GM21526 (cell line): ENCODE measurements at regions not wholly inside any gene's neighbourhood (a gene's known extent, or its start where the extent isn't known, plus 50 kb on each side); places are given as distances from the start of the nearest gene placed in this dataset.

Experiments
- ATAC-seq: cut with Tn5 transposase; IDR thresholded peaks from one replicate; pipeline ENCODE4 v1.9.1; 2021; ENCODE audit warnings: moderate library complexity; ENCODE audit not compliant: unreplicated experiment, low FRiP score

DNA sequence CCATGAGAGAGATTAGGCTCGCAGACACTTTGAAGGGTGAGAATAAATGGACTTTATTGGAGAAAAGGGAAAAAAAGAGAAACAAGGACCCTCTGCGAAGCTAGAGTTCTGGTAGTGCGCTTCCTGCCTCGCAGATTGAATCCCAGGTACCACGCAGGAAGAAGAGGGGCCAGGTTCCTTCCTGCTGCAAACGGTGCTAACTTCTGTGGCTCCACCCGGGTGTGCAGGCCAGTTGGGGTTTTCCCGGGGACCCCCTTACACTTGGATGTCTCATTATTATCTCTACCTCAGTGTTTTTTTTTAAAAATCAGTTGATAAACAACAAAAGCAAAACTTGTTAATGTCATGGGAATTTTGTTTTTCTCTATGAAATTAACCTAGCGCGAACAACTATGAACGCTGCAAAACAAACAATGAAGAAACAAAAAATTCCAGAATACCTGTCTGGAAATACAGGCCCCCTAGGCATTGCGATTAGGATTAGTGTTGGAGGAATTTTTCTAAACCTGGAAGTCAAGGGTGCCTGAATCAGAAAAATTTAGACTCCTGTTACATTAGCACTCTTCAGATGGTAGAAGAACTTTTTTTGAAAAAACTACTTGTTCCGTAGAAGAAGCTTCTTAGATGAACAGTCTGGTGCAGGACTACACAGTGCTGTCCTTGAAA lies 414.5 kb downstream of the MAN2A1 start:
- no peak for ATAC-seq

DNA sequence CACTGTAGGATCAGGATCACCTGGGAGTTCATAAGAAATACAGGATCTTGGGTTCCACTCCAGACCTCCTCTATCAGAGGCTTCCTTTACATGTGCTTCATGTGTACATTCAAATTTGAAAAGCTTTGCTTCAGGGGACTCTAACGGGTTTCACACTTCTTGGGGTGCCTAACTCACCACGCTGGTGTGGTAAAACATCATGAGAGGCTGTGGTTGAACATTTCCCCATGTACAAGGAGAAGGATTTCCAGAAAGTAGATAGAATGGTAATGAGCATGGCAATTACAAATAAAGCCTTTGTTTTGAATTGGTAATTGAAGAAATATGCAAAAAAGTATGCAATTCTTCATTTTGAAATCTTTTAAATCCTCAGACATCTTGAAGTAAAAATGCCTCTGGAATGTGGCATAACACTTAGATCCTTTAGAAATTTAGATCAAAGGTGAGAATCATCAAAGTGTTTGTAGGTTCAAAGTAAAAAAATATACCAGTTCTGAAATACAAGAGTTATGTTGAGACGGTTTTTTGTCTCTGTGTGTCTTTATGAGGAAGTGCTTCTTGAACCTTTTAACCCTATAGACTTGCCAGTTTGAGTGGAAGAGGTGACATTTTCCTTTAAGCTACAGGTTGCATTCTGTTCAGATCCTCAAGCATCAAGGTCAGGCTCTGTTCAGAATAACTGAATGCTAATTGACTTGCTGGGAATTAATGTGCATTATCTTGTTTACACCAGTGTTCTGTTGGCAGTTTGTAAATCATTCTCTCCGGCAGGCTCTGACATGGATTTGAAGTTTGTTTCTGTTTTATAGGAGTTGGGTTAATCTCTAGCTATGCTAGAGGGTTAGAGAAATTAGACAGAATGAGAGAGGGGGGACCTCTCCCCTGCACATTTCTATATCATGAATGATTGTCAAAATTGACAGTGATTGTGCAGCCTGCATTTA lies 415.3 kb downstream of the MAN2A1 start:
- ATAC-seq, result no peak

DNA sequence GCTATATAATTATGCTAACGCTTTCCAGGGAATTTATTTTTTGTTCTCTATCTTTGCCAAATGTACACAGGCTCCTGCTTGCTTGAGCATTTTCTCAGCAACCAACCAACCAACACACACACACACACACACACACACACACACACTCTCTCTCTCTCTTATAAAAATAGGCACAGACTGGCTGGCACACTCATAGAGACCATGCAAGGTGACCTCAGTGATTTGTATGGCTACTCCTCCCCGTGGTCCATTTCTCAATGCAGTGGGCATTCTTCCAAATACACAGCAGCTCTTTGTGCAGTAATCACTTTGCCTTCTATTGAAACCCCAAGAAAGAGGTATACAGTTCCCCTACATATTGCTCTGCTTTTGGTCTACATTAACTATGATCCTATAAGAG lies 416.0 kb downstream of the MAN2A1 start:
- ATAC-seq, result no peak

DNA sequence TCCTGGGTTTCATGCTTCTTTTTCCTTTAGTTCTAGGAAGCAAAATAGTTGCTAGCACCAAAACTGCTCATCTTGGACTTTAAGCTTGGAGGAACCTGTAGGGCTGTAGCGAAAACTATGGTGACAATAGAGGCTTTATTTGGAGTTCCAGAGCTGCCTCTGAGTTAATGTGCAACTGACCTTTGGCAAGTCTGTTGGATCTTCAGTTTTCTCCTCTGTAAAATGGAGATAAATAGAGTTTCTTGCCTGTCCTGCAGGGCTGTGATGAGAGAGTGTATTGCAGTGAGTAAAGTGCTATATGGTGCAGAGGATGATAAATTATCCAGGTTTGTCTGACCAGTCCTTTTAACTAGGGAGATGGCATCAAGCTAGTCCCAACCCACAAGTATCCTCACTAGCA lies 417.0 kb downstream of the MAN2A1 start:
- ATAC-seq, result no peak

DNA sequence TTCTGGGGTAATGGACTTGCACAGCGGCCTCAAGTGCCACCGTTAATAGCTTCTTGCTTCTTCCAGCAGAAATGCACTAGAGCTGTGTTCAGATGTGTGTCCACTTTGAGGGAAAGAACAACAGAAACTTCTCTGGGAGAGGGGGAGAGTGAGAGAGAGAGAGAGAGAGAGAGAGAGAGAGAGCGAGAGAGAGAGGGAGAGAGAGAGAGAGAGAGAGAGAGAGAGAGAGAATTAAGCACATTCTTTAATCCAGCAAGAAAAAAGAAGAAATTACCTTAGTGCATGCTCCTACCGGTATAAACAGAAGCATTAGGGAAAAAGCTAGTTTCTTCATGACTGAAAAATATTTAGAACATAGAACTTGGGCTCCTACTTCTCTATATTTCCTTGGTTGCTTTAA lies 418.8 kb downstream of the MAN2A1 start:
- no peak for ATAC-seq

DNA sequence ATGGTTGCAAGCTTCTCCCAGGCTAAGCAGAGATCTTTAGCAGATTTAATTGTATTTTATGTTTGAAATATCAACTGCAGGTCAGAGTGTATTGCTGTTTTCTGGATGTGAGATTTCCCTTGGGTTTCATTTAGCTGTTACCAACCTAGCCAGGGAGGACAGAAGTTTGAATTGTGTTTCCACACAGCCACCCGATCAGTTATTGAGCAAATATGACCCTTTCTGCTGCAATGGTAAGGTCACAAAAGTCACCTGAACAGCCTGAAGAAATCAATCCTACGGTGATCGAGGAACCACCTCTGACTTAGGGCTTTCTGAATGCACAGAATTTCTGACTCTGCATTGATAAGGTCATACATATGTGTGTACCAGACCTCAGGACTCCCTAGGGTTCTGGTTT lies 419.9 kb downstream of the MAN2A1 start:
- ATAC-seq, result no peak

DNA sequence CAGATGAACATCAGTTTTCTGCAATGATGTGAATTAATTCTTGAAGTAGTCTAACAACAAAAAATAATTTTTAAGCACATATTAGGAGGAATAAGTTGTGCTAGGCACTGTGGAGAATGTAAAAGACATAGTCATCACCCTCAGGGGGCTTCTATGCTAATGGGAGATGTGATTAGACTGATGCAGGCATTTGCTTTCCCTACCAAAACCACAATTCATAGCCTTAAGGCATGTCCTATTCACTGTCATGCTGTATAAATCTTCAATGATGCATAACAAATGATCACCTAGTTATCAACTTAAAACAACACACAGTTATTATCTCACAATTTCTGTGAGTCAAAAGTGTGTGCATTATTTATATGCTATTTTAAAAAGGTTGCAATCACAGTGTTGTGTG lies 422.6 kb downstream of the MAN2A1 start:
- no peak for ATAC-seq

DNA sequence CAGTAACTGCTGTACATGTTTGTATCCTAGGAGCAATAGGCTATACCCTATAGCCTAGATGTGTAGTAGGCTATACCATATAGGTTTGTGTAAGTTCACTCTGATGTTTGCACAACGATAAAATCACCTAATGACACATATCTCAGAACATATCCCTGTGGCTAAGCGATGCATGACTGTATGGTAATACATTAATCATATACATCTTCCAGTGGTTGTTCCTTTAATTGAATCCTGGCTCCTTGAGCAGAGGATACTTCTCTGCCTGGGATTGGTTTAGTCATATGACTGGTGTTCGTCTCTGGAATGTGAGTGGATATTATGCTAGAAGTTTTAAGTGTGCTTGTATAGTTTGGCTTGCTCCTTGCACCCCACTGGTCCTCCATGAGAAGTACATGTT lies 425.8 kb downstream of the MAN2A1 start:
- ATAC-seq, result no peak

DNA sequence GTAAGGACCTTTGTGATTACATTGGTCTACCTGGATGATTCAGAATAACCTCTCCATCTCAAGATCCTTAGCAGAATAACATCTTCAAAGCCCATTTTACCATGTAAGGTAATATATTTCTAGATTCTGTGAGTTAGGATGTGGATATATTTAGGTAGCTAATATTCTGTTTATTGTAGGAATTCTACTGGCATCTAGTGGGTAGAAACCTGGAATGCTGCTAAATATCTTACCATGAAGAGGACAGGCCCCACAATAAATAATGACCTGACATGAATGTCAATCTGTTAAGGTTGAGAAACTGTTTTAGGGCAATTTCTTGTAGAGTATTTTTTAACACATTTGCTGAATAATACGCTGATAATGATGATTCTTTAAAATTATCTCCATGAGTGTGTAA lies 426.8 kb downstream of the MAN2A1 start:
- ATAC-seq, result no peak

DNA sequence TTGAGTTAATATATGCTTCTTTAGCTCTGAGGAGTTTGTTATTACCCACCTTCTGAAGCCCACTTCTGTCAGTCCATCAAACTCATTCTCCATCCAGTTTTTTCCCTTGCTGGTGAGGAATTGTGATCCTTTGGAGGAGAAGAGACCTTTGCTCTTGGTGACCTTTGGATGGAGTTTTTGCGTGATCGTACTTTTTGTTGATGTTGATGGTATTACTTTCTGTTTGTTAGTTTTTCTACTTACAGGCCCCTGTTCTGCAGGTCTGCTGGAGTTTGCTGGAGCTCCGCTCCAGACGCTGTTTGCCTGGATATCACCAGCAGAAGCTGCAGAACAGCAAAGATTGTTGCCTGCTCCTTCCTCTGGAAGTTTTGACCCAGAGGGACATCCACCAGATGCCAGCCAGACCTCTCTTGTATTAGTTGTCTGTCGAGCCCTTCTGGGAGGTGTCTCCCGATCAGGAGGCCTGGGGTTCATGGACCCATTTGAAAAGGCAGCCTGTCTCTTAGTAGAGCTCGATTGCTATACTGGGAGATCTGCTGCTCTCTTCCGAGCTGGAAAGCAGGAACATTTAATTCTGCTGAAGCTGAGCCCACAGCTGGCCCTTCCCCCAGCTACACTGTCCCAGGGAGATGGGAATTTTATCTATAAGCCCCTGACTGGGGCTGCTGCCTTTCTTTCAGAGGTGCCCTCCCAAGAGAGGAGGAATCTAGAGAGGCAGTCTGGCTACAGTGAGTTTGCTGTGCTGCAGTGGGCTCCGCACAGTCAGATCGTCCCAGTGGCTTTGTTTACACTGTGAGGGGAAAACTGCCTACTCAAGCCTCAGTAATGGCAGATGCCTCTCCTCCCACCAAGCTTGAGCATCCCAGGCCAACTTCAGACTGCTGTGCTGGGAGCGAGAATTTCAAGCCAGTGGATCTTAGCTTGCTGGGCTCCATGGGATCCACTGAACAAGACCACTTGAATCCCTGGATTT lies 445.5 kb downstream of the MAN2A1 start:
- ATAC-seq, result no peak

DNA sequence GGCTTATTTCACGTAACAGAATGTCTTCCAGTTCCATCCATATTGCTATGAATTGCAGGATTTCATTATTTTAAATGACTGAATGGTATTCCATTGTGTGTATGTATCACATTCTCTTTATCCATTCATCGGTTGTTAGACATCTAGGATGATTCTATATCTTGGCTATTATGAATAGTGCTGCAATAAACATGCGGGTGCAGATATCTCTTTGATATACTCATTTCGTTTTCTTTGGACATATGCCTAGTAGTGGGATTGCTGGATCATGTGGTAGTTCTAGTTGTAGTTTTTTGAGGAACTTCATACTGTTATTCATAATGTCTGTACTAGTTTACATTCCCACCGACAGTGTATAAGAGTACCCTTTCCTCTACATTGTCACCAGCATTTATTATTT lies 460.5 kb downstream of the MAN2A1 start:
- no peak for ATAC-seq

DNA sequence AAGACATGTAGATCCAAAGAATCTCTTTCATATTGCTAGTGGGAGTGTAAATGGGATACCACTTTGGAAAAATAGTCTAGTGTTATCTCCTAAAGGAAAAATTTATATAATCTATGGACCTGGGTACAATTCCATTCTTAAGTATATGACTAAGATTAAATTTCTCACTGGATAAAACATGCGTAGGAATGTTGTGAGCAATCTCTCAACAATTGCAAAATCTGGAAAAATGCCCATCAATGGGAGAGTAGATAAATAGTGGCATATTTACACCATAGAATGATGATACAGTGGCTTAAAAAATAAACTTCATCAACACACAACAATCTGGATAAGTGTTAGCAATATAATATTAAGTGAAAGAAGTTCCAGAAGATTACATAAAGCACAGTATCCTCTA lies 469.5 kb downstream of the MAN2A1 start:
- no peak for ATAC-seq

DNA sequence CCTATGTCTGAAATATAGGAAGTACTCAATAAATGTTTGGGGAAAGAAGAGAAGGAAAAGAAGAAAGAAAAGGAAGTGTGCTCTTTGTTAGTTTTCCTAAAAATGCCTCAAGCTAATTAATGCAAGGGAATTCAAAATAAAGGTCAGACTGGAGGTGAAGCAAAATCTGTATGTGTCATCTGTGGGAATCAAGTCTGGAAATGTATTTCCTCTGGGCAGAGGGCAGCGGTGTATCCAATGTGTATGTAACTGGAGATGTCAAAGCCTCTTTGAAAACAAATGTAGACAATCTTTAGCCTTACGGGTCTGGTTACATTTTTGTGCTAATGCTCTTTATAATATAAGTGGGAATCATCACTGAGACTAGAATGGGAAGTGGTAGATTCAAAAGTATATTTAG lies 471.4 kb downstream of the MAN2A1 start:
- no peak for ATAC-seq

DNA sequence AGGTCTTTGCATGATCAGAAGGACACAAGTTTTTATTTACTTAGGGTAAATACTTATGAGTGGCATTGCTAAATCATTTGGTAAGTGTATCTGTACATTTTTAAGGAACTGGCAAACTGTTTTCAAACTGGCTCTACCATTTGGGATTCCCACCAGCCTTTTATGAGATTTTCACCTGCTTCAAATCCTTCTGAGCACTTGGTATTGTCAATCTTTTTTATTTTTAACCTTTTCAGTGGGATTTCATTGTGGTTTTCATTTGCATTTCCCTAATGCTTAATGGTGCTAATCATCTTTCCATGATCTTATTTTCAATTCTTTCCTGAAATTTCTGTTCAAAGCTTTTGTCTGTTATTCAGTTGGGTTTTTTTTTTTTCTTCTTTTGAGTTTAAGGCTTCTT lies 475.6 kb downstream of the MAN2A1 start:
- ATAC-seq, result no peak

DNA sequence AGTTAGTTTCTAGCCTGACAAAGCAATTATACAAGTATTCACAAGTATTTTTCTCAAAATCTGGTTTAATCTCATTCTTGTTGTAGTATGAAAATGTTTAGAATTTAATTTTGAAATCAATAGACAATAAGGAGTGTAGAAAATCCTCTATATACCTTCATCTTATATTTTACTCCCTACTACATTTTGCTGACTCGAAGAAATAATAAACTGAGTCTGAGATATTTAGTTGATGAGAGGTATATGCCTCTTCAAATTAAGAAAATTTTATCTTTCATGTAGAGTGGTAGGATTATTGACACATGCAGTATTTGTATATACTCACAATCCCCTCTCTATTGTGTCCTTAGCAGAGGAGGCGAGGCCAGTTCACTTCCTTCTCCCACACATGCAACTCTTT lies 477.7 kb downstream of the MAN2A1 start:
- no peak for ATAC-seq

DNA sequence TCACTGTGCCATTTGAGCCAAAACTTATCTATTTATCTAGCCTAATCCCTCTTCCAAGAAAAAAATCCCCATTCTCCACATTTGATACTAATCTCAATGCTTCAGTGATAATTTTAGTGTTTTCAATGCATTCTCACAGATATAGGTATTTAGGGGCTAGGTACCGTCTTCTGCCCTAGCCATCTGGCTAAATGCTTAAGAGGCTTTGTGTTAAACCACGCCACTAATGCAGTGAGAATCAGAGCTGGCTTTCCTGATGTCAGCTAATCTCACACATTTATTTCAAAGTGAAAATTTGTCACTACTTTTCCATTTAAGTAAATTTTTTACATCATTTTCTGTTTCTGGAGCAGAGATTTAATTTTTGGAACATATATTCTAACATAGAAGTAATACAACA lies 479.7 kb downstream of the MAN2A1 start:
- no peak for ATAC-seq

DNA sequence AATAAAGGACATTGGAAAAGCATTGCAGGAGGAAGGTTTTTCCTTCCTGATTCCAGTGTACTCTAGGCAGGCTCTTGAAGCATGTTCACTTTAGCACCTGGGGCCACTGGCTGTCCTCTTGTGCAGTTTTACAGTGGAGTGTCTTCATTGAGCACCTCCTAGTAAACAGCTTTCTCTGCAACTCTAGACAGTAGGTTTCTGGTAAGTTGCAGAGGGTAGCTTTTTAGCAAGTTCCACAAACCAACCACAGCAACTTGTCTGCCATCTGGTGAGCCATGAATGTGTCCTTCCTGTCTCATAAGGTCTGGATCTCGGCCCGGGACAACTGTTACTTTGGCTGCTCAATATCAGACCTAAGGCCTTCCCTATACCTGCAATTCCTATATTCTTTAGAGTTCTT lies 488.0 kb downstream of the MAN2A1 start:
- no peak for ATAC-seq

DNA sequence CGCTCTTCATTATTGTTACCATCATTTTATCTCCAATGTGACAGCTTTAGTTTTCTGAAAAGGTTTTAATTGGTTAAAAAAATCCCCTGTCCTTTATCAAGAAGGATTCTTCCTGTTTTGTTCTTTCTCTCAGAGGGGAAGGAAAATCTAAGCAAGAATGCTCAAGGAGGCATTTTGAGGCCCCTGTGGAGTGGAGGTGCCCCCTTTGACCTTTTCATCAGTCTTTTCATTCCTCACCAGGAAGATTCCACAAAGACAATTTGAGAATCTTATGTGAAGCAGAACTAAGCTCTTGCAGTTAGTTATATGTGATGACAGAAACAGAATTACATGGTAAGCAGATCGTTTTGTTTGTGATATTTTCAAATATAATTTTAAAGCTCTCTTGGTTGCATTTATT lies 489.6 kb downstream of the MAN2A1 start:
- no peak for ATAC-seq

DNA sequence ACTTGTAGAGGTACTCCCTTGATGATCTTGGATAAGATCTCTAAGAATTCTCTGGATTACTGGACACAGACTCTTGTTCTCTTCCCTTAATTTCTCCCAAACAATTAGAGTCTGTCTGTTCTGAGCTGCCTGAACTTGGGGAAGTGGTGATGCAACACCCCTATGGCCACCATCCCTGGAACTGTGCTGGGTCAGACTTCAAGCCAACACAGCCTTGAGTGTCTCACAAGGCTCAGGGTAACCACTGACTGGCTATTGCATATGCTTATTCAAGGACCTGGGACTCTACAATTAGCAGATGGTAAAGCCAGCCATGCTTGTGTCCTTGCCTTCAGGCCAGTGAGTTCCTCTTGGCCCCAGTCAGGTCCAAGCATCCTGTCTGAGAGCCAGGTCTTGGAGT lies 504.5 kb downstream of the MAN2A1 start:
- ATAC-seq, result no peak

DNA sequence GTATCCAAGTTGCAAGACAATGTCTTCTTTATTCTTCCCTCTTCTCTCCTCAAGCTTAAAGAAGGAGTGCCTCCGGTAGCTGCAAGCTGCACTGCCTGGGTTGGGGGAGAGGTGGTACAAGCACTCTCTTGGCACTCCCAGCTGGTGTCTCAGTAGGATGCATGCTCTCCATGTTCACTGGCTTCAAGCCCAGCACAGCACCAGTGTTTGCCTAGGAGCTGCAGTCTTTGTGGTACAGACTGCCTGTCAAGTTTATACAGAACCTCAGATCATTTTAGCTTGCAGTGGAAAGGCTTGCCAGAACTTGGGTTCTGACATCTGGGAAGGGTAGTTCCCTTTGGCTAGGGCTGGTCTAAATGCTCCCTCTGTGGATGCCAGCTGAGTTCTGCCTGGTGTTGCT lies 505.6 kb downstream of the MAN2A1 start:
- ATAC-seq, result no peak

DNA sequence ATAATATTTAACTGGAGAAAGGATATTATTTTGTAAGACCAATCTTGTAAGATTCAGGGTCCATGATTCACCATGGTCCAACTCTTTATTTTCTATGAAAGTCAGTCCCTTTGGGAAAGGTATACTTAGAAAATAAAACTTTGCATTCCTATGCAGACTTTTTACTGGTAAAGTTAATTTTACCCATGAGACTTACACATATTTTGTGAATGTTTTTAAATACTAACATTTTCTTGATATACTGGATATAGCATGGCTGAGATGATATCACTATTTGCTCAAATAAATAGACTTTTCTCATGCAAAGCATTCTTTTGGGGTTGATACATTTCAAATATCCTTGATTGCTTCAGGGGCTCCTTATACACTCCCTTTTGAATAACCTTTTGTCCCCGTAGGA lies 512.1 kb downstream of the MAN2A1 start:
- no peak for ATAC-seq
